ENCODE measurements at regions not wholly inside any gene's neighbourhood (a gene's known extent, or its start where the extent isn't known, plus 50 kb on each side); places are given as distances from the start of the nearest gene placed in this dataset.

DNA sequence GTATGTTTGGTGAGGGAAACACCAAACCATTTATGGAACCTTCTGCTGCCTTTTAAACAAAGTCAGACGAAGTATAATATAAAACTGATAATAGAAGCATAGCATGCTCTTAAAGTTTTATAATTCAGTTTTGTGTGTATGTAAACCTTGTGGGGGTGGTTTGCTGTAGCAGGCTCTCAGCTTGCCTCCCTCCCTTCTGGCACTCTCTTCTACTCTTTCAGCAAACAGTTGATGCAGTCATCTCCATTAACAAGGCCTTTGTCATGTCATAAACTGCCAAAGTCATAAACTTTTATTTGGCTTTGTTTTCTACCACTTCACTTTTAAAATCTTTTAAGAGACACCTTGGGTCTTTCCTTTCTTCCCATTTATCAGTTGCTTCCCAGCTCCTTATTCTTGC, 448.2 kb upstream of the SETBP1 start:
- DNase-seq (ENCODE audit: low spot score) = no peak

DNA sequence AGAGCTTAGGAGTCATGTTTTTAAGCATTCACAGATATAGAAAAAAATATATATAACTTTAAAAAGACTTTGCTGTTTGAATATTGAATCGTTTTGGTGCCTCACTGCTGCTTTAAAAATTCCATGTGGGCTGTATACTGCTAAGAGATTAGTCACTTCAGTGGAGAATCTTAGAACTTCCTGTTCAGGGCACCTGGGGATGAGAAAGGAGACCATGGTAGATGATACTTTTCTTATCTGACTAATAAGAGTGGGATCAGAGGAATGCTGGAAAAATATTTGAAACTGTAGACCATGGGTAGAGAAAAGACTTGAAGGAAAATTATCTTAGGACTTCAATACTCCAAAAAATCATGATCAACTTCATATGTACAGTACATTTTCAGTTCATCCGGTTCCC, 442.2 kb upstream of the SETBP1 start:
- no peak for DNase-seq (ENCODE audit: low spot score)

DNA sequence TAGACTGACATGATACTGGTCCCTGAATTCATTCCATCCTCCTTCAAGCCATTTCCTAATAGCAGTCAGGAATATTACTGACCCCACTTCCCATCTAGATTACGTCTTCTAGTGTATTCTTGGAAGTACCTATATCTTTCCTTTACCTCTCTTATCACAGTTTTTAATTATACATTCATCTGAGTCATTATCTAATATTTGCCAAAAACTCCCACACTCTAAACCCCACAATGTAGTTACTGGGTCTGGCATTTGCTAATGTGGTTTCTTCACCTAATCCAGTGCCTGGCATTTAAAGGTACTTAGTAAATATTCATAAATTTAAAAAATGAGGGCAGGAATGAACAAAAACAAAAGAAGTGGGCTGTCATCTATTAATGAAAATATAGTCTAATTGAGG, 441.8 kb upstream of the SETBP1 start:
- DNase-seq (ENCODE audit: low spot score) = no peak

DNA sequence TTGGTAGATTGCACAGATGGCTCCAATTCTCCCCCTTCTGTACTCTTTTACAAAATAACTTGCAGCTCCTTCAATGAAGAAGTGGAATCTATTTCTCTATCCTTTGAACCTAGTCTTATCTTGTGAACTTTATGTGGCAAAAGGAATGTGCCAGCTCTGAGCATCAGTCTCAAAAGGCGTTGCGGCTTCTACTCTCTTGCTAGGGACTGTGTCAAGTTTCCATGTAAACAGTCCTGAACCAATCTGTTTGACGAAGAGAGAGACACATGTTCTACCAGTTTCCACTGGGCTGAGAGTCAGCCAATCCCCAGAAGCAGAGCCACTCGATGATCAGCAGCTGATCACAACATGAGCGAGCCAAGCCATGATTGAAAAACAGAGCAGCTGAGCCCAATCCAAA, 439.7 kb upstream of the SETBP1 start:
- DNase-seq (ENCODE audit: low spot score) = no peak

DNA sequence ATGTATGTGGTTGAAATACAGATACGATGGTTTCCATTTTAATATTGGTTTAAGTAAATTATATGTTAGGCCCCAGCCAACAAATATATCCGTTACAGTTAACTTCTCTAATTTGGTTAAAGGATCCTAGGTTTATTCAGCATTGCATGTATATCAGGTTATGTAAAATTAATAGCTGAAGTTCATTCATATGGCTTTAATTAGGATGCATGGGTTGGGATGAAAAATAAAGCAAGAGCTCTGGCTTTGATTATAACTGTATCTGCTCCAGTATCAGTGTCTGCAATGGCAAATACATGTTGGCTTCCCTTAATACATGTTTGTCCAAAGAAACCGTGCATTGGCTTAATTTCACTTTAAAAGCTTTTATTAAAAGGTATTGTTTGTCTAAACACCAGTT, 435.7 kb upstream of the SETBP1 start:
- DNase-seq (ENCODE audit: low spot score) = no peak

DNA sequence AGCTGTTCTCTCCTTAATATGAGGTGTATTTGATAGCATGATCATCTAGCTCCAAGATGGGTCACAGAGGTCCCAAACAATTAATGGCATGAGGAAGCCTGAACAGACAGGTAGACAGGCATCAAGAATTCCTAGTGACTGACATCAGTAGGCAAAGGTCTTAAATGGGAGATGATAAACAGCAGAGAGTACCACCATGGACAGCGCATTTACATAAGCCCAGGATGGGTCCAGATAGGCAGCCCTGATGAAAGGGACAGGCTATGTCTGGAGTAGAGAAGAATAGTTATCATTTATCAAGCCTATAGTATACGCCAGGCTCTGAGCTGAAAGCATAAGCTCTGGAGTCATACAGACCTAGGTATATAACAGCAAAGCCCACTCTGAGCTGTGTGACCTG, 434.7 kb upstream of the SETBP1 start:
- no peak for DNase-seq (ENCODE audit: low spot score)

DNA sequence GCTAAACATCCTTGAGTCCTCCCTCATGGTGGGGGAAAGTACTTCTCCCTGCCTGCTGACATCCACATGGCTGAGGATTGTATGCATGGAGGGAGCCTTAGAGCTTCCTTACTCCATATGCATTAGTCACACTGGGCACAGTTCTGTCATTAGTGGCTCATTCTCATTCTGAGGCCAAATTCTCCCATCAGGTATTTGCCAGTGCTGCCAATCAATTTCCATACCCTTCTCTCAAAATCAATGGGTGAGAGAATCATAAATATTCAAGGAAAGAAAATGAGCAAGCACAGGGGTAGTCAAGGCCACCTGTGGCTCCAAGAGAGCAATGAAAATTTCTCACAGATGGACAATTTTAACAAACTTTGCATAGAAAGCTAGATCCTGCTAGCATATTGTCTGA, 422.6 kb upstream of the SETBP1 start:
- no peak for DNase-seq (ENCODE audit: low spot score)

DNA sequence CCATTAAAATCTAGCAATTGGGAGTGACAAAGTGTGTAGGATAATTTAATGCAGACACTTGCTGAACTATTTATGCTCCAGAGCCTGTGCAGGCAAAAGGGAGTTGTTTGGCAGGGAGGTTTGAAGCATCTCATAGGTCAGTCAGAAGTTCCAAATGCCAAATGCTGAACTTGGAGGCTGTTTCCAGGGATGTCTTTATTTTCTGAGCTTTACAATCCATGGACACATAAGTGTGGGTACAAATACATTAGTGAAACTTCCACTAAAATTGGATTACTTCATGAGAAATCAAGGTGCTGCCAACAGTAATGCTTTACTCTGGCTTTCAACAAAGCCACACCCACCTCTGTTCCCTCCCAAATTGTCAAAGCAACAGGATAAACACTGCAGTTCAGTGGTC, 422.1 kb upstream of the SETBP1 start:
- no peak for DNase-seq (ENCODE audit: low spot score)

DNA sequence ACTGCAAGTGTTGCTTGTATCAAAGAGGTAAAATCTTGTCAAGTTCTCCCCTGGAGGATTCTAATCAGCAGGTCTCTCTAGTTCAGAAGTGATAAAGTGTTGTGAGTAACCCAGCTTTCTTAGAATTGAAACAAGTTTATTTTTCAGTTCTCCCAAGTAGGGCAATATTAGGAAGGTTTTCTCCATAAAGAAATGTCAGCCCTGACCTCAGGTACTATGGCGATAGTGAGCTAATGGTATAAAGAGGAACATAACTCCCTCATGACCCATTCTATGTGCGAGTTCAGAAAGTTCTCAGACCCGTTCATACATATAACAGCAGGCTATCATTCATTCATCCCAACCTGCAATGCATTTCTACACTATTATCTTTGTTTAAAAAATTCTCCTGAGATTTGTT, 421.1 kb upstream of the SETBP1 start:
- DNase-seq (ENCODE audit: low spot score) = no peak

DNA sequence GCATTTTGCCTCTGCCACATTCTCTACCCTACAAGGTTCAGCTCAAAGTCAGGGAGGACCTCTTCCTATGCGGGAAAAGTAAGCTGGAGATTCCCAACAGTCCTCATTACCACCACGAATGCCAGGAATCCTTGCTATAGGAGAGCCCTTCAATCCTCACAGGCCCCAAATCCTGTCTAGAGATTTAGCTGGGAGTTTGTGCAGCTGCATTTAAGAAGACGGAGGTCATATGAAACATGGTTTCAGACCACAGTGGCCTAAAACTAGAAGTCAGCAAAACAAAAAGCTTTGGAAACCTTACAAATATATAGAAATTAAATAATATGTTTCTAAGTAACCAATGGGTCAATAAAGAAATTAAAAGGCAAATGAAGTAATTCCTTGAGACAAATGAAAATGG, 415.3 kb upstream of the SETBP1 start:
- no peak for DNase-seq (ENCODE audit: low spot score)

DNA sequence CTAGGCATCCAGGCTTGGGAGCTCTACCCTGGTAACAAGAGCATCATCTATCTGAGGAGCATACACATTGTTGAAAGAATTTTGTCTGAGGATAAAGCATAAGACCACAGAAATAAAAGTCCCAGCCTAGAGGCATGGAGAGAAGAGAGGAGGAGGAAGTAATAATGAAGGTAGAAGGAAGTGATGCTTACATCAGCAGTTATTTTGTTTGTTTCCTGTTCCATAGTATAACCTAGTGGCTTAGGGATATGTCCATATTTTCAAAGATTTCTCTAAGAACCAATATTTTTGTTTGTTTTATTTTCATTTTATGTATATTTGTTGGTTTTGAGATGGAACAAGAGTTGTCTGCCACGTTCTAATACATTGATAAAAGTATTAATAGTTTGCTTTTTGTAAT, 407.4 kb upstream of the SETBP1 start:
- DNase-seq (ENCODE audit: low spot score) = no peak

DNA sequence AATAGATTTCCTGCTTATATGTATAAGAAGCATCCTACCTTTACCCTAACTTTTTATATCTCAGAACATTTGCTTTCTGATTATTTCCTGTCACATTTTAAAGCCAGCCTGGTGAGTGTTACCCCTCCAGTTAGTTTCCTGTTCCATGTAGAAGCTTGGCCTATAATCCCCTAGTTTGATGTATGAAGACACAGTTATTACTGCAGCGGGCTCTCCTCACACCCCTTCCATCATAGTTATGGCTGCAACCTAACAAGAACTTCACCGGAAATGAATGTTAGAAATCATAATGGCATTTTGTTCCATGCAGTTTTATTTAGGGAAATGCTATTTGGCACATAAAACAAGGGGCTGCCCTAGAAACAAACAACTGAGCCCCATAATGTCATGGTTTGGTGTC, 400.2 kb upstream of the SETBP1 start:
- DNase-seq (ENCODE audit: low spot score) = no peak

DNA sequence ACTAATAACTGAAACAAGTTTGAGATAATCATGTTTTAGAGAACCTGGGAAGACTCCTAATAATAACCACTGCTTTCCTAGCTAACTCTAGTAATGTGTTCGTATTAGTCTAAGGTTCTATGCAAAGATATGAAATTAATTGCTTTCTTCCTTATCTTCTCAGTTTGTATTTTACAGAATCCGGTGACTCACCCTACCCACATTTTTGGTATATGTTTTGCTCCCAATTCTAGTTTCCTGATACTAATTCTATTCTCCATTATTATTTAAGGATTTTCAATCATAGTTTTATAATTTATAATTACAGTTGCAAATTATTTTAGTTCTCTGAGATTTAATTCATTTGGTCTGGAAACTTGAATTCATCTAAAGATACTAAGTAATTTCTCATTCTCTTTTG, 394.6 kb upstream of the SETBP1 start:
- DNase-seq (ENCODE audit: low spot score) = no peak

DNA sequence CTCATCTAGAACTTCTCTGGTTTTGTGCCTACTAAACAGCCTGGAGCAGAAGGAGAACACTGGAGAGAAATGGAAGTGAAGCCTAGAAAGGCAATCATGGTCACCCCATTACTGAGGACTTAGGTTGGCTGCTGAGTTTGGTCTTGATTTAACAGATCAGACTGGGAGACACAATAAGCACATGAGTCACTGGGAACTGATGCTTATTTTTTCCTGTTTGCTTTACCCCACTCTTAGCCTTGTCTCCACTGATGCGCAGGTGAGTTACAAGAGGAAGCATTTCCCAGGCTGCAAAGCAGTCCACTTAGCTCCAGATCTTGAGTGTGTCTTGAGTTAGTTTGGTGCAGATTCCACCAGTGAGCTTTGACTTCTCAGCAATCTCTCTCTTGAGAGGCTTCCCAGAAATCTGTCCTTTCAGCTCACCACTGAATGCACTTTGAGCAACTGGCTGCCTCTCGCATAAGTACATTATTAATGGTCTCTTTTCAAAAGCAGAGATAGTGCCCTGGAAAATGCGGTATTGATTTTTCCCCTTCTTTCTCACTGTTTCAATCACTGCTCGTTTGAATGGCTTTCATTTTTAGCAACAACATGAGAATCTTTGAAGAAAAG, 390.2 kb upstream of the SETBP1 start:
- DNase-seq (ENCODE audit: low spot score) = no peak

DNA sequence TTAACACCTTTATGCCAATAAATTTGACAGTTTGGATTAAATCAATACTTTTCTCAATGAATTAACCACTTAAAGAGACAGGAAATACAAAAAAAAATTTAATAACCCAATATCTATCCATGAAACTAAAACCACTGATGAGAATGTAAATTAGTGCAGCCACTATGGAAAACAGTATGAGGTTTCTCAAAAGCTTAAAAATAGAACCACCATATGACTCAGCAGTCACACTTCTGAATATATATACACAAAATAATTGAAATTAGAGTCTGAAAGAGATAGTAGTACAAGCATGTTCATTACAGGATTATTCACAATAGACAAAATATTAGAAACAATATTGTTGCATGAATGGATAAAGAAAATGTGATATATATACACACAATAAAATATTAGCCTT, 382.1 kb upstream of the SETBP1 start:
- DNase-seq (ENCODE audit: low spot score) = no peak

DNA sequence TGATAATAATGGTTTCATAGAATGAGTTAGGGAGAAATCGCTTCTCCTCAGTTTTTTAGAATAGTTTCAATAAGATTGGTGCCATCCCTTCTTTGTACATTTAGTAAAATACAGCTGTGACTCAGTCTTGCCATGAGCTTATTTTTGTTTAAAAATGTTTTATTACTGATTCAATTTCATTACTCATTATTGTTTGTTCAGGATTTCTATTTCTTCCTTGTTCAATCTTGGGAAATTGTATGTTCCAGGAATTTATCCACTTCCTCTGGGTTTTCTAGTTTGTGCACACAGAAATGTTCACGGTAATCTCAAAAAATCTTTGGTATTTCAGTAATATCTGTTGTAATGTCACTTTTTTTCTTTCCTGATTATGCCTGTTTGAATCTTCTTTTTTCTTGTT, 371.5 kb upstream of the SETBP1 start:
- DNase-seq (ENCODE audit: low spot score) = no peak

DNA sequence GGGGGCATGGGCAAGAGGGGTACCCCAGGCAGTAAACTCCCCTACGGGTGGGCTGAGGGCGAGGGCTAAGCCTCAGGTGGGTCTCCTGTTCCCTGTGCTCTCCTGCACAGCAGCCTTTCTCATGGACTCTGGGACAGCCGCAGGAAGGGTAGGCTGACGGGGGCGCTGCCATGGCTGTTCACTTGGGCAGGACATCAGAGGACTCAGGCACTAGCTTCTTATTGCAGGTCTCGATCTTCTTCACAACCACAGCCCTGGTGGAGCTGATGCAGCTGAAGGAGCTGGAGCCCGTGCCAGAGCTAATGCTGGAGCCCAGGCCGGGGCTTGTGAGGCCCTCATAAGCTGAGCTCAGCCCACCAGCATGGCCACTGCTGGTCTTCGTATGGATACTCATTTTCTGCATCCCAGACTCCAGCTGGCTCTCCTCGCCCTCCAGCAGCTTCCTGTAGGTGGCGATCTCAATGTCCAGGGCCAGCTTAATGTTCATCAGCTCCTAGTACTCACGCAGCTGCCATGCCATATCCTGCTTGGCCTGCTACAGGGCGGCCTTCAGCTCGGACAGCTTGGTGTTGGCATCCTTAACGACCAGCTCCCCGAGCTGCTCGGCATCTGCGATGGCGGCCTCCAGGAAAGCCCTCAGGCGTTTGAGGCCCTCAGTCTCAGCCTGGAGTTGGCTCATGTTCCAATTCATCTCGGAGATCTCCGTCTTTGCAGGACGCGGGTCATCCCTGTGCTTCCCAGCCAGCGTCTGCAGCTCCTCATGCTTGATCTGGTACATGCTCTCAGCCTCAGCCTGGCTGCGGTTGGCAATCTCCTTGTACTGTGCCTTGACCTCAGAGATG, 359.8 kb upstream of the SETBP1 start:
- no peak for DNase-seq (ENCODE audit: low spot score)

DNA sequence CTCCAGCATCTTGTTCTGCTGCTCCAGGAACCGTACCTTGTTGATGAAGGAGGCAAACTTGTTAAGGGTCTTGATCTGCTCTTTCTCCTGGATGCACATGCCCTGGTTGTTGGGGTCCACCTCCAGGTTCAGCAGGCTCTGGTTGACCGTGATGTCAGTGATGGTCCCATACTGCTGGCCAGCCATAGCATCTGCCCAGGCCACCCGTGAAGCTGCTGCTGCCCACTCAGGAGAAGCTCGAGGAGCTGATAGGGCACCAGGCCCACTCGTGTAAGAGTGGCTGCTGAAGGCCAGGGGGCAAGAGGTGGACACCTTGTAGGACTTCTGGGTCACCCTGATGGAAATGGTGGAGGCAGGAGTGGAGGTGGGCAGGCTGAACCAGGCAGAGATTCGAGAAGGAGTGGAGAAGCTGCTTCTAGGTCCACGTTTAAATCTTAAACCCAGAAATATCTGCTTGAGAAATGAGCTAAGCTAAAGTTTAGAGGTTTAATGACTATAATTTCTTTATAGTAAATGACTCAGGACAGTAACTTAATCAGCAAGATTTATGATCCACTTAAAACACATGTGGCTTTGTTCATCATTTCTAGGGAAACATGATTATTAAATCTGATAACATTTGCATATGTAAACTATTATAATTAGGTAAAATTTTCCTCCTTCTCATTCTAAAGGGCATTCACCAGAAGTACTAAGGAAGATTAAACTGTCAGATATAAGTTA, 358.7 kb upstream of the SETBP1 start:
- no peak for DNase-seq (ENCODE audit: low spot score)

DNA sequence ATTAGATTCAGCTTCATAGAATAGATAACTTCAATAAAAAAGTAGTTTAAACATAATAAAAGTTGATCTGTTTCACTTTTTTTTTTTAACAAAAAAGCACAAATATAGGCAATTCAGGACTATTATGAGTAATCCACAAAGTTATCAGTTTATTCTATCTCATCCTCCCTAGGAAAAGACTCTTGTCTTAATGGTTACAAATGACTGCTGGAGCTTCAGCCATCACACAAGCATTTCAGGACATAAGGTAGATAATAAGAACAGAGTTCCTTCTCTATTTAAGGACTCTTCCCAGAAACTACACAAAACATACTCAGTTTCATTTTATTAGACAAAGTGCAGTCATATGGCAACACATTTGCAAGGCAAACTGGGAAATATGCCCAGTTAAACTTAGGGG, 357.6 kb upstream of the SETBP1 start:
- no peak for DNase-seq (ENCODE audit: low spot score)

DNA sequence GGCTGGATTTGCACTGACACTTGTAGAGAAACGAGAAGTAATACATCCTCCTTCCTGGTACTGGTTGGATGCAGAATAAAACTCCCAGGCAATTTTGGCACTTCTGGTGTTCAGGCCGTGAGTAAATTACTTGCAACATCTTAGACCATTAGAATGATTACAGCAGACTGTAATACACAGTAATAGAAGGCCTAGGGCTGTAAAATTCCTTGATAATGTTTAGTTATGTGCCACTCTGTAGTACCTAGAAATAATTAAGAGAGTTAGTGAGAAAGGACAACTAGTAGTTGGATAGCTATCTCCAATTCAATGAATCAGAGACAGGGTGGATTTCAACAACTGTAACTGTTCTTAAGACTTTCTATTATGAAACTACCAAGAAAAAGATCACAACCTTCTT, 356.3 kb upstream of the SETBP1 start:
- DNase-seq (ENCODE audit: low spot score) = no peak

DNA sequence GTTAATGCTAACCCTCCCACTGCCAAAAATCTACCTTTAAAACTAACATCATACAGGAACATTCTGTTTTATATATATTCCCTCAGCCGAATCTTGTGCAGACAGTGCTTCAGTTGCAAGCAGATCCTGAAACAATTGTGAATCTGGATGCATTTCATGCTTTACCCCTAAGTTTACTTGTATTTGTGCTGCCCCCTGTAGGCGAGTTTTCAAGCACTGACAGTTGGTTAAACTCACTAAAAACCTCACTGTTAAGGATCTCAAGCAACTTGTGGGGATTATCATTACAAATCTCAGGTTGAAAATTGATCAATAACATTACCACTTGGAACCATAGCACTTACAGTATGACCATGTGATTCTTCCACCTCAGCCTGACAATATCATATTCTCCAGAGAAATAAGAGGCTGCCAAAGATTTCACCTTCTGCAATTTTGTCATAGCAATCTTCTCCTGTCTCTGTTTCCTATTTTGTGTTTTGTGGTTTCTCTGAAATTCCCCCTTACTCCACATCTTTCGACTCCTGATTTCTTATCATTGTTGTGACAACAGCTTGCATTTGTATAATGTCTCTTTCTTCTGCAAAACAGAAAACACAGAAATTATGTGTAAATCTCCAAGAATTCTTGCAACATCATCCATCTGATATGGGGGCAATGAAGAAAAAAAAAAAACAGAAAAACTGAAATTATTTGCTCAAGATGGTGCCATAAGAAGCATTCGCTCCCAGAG, 354.6 kb upstream of the SETBP1 start:
- DNase-seq (ENCODE audit: low spot score) = peak; percentile 18

DNA sequence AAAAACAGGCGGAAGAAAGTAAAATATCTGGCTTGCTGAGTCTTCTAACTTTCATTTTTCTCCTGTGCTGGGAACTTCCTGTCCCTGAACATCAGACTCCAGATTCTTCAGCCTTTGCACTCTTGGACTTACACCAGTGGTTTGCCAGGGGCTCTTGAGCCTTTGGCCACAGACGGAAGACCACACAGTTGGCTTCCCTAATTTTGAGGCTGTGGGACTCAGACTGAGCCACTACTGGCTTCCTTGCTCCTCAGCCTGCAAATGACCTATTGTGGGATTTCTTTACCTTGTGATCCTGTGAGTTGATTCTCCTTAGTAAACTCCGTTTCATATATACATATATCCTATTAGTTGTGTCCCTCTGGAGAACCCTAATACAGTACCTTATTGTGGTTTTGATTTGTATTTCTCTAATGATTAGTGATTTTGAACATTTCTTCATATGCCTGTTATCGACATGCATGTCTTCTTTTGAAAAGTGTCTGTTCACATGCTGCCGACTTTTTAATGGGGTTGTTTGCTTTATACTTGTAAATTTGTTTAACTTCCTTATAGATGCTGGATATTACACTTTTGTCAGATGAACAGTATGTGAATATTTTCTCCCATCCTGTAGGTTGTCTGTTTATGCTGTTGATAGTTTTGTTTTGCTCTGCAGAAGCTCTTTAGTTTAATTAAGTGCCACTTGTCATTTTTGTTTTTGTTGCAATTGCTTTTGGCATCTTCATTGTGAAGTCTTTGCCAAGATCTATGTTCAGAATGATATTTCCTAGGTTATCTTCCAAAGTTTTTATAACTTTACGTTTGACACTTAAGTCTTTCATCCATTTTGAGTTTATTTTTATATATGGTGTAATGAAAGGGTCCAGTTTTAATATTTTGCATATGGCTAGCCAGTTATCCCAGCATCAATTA, 348.8 kb upstream of the SETBP1 start:
- no peak for DNase-seq (ENCODE audit: low spot score)

Data from activated CD4-positive, alpha-beta T cell treated with anti-CD3 and anti-CD28 coated beads, Interleukin-2, Interleukin-4, amounts not matched to agents 100 ng/mL and 50 ng/mL, durations not matched to agents 16 hours and 8 hours (primary cell).